ENCODE measurements at regions not wholly inside any gene's neighbourhood (a gene's known extent, or its start where the extent isn't known, plus 50 kb on each side); places are given as distances from the start of the nearest gene placed in this dataset.

GRCh38 chr2:7976206-7976605 is 705.6 kb upstream of the ID2 start:
- in situ Hi-C loops (cut with MboI; ENCODE audit: low sequenced_read_pairs) = no loop called here

- in situ Hi-C loops (cut with MboI; ENCODE audit: low sequenced_read_pairs) = no loop called here
Measured at GRCh38 chr2:7977981-7978380, 703.9 kb upstream of the ID2 start.

GRCh38 chr2:7982054-7982453 is 699.8 kb upstream of the ID2 start:
- in situ Hi-C loops (cut with MboI; ENCODE audit: low sequenced_read_pairs) = no loop called here

- in situ Hi-C loops (cut with MboI; ENCODE audit: low sequenced_read_pairs) = no loop called here
Measured at GRCh38 chr2:7983451-7983850, 698.4 kb upstream of the ID2 start.

- in situ Hi-C loops (cut with MboI; ENCODE audit: low sequenced_read_pairs) = no loop called here
Measured at GRCh38 chr2:7983912-7984311, 697.9 kb upstream of the ID2 start.

GRCh38 chr2:7984693-7985353 is 697.0 kb upstream of the ID2 start:
- in situ Hi-C loops (cut with MboI; ENCODE audit: low sequenced_read_pairs) = no loop called here

GRCh38 chr2:7986431-7986830 is 695.4 kb upstream of the ID2 start:
- in situ Hi-C loops (cut with MboI; ENCODE audit: low sequenced_read_pairs) = no loop called here

GRCh38 chr2:7987992-7988391 is 693.9 kb upstream of the ID2 start:
- in situ Hi-C loops (cut with MboI; ENCODE audit: low sequenced_read_pairs) = no loop called here

GRCh38 chr2:7988440-7988839 is 693.4 kb upstream of the ID2 start:
- in situ Hi-C loops (cut with MboI; ENCODE audit: low sequenced_read_pairs) = no loop called here

GRCh38 chr2:7989823-7990222 is 692.0 kb upstream of the ID2 start:
- in situ Hi-C loops (cut with MboI; ENCODE audit: low sequenced_read_pairs) = no loop called here

GRCh38 chr2:7992612-7993602 is 688.9 kb upstream of the ID2 start:
- in situ Hi-C loops (cut with MboI; ENCODE audit: low sequenced_read_pairs) = no loop called here

GRCh38 chr2:7994397-7994951 is 687.4 kb upstream of the ID2 start:
- in situ Hi-C loops (cut with MboI; ENCODE audit: low sequenced_read_pairs) = no loop called here

- in situ Hi-C loops (cut with MboI; ENCODE audit: low sequenced_read_pairs) = no loop called here
Measured at GRCh38 chr2:7997279-7997678, 684.6 kb upstream of the ID2 start.

GRCh38 chr2:7999683-8000476 is 682.0 kb upstream of the ID2 start:
- in situ Hi-C loops (cut with MboI; ENCODE audit: low sequenced_read_pairs) = no loop called here

GRCh38 chr2:8000870-8001269 is 681.0 kb upstream of the ID2 start:
- in situ Hi-C loops (cut with MboI; ENCODE audit: low sequenced_read_pairs) = no loop called here

GRCh38 chr2:8002765-8003393 is 679.0 kb upstream of the ID2 start:
- in situ Hi-C loops (cut with MboI; ENCODE audit: low sequenced_read_pairs) = no loop called here

GRCh38 chr2:8003462-8004075 is 678.3 kb upstream of the ID2 start:
- in situ Hi-C loops (cut with MboI; ENCODE audit: low sequenced_read_pairs) = no loop called here

- in situ Hi-C loops (cut with MboI; ENCODE audit: low sequenced_read_pairs) = no loop called here
Measured at GRCh38 chr2:8004250-8004681, 677.6 kb upstream of the ID2 start.

GRCh38 chr2:8006181-8006580 is 675.7 kb upstream of the ID2 start:
- in situ Hi-C loops (cut with MboI; ENCODE audit: low sequenced_read_pairs) = no loop called here

GRCh38 chr2:8006626-8007025 is 675.2 kb upstream of the ID2 start:
- in situ Hi-C loops (cut with MboI; ENCODE audit: low sequenced_read_pairs) = no loop called here
